NCI-H748 (cell line): ENCODE measurements at regions not wholly inside any gene's neighbourhood (a gene's known extent, or its start where the extent isn't known, plus 50 kb on each side); places are given as distances from the start of the nearest gene placed in this dataset.

Experiments used
- DNase-seq: peaks from one replicate; lab custom pipeline; 2025; ENCODE audit not compliant: unreplicated experiment; lab: John Stamatoyannopoulos, UW

- no peak for DNase-seq
Measured at GRCh38 chrX:45261005-45261404, 60.3 kb upstream of the DIPK2B start.

GRCh38 chrX:45258731-45259402 is 58.2 kb upstream of the DIPK2B start:
- DNase-seq, result no peak
